ENCODE measurements at regions not wholly inside any gene's neighbourhood (a gene's known extent, or its start where the extent isn't known, plus 50 kb on each side); places are given as distances from the start of the nearest gene placed in this dataset.

GRCh38 chr7:1325646-1326510, 93.2 kb downstream of the UNCX start:
- no peak for TF ChIP-seq CTCF (IDR thresholded peaks at IDR 0.05)
- no peak for TF ChIP-seq POLR2A (IDR thresholded peaks at IDR 0.05)
- no peak for TF ChIP-seq EP300 (IDR thresholded peaks at IDR 0.05)
- no peak for TF ChIP-seq POLR2AphosphoS5 (IDR thresholded peaks at IDR 0.05)

Measured in gastroesophageal sphincter (tissue), 3 donors.